GM10266 (cell line): ENCODE measurements at regions not wholly inside any gene's neighbourhood (a gene's known extent, or its start where the extent isn't known, plus 50 kb on each side); places are given as distances from the start of the nearest gene placed in this dataset.

Experiments used
- DNase-seq: peaks from one replicate; pipeline ENCODE4 v3.0.0; 2012; ENCODE audit errors: extremely low spot score
- TF ChIP-seq, protein P1 (sequence below): IDR thresholded peaks from 2 replicates; pipeline ENCODE4 v1.5.1; 2012; ENCODE audit warnings: mild to moderate bottlenecking, low read depth; ENCODE audit not compliant: control insufficient read depth, insufficient read depth; ENCODE audit errors: missing control alignments

DNA sequence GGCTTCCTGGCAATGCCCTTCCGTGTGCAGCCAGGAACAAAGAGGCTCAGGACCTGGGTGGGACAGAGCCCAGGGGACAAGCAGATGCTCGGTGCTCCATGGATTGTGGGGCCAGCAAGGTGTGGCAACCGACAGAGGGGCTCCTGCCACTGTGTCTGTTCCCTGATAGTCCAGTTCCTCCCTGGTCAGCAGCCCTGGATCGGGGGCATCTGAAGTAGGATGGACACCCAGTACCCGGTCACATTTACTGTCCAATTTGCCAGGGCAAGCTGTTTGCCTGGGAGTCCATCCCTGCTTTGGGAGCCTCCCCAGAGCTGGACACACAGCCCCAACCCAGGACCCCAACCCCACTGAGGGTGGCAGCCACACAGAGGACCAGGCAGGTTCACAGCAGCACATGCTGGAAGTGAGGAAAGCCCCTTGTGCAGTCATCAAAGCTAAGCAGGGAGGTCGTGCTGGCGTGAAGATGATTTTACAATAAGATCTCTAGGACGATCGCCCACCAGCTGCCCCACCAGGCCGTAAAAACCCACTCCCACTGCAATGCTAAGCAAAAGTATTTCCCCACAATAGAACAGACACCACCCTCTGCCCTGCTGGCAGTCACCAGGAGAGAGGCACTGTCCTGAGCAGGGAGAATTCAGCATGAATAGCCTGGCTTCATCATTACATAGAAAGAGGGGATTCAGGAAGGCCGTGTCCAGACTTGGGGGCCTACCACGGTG is 141.7 kb downstream of the NDUFA10 start:
- DNase-seq: no peak
- TF ChIP-seq, protein P1, sequence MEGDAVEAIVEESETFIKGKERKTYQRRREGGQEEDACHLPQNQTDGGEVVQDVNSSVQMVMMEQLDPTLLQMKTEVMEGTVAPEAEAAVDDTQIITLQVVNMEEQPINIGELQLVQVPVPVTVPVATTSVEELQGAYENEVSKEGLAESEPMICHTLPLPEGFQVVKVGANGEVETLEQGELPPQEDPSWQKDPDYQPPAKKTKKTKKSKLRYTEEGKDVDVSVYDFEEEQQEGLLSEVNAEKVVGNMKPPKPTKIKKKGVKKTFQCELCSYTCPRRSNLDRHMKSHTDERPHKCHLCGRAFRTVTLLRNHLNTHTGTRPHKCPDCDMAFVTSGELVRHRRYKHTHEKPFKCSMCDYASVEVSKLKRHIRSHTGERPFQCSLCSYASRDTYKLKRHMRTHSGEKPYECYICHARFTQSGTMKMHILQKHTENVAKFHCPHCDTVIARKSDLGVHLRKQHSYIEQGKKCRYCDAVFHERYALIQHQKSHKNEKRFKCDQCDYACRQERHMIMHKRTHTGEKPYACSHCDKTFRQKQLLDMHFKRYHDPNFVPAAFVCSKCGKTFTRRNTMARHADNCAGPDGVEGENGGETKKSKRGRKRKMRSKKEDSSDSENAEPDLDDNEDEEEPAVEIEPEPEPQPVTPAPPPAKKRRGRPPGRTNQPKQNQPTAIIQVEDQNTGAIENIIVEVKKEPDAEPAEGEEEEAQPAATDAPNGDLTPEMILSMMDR: no peak

DNA sequence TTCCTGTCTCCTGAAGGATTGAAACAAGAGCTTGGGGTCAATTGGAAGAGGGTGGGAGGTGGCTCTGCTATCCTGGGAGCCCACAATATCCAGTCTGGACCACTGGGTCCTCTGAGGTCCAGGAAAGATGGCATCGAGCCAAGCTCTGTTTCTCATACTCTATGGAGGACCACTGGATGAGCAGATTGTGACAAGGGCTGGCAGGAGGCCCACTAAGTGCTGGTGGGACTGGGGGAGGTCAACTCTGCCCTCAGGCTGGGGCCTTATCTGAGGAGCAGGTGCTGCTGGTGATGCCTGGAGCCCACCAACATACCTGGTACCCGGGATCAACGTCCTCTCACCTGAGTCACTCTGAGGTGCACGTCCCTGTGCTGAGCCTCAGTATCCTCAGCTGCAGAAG is 142.4 kb downstream of the NDUFA10 start:
- TF ChIP-seq, protein P1: no peak
- no peak for DNase-seq

DNA sequence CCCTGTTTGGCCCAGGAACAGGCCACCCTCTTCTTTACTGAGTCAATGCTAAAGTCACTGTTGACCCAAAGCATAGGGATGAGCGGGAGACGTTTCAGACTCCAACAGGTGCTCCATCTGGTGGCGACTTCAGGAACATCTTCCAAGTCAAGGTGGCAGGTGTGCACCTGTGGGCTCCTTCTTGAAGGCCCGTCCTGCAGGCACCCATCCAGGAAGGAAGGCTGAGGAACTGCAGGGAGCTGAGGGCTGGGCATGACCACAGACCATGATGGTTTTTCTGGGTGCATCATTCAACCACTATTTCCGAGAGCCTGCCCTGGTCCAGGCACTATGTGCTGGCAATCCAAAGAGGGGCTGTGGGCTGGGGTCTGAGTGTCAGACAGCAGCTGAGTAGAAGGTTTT is 142.8 kb downstream of the NDUFA10 start:
- DNase-seq: peak; percentile 41
- TF ChIP-seq, protein P1: peak; percentile 55

DNA sequence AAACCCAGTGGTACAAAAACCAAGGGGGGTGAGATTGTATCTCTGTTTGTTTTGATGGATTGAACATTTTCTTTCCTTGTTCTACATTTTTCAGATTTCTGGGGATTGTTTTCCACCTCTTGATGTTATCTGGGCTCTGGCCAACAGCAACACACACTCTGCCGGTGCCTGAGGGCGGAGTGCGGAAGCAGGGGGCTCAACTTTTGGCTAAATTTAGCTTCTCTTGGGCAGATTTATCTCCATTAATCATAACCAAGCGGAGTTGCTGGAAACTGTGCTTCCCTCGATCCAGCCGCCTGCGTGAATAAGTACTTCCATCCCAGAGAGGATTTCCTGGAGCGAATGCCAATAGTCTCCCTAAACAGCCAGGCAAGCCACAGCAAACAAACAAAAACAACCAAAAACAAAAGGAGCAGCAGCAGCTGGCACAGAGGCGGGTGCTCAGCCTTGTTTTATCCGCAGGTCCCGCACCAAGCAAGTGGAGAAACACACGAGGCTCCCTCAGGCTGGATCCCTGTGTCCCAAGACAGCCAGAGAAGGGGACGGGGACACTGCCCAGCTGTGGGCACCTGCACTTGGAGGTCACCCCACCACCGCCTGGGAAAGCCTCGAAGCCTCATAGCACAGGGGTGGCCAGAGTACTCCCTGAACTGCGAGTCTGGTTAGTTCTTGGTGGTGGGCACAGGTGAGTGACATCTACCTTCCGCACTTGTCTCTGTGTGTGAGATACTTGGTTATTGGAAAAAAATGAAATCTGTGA is 143.4 kb downstream of the NDUFA10 start:
- no peak for DNase-seq
- TF ChIP-seq, protein P1: no peak

DNA sequence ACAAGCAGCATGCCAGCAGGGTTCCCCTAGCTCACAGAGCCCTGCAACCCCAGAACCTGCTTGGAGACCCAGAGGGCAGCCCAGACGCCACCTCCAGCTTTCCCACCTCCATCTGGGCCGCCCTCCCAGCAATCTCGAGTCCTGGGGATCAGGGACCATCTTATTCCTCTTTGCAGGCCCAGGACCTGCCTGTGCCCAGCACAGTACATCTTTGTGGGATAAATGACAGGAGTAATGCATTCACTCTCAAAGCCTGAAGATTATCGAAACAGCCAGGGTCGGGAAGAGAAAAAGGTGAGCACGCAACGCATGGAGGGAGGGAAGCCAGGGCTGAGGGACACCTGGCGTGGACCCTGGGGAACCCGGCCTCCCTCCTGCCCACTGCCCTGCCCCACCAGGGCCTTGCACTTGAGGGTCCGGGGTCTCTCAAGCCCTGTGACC is 144.1 kb downstream of the NDUFA10 start:
- DNase-seq: no peak
- TF ChIP-seq, protein P1: no peak

DNA sequence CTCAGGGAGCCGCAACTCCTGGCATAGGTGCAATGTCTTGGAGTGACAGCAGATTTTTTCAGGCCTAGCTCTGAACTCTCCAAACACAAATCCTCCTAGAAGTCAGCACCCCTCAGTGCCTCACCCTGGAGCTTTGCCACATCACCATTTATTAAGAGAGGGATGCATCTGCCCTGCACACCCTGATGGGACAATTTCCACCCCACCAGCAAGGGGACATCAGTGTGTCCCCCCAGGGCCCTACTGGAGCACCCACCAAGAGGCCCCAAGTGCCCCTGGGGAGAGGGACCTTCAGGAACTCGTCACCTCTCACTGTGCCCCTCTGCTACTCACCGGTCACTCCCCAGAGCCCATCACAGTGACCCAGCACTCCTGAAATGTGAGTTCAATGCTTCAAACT is 144.7 kb downstream of the NDUFA10 start:
- TF ChIP-seq, protein P1: no peak
- DNase-seq: no peak
